SK-N-DZ (cell line): ENCODE measurements at regions not wholly inside any gene's neighbourhood (a gene's known extent, or its start where the extent isn't known, plus 50 kb on each side); places are given as distances from the start of the nearest gene placed in this dataset.
"Not testable (repeated sequence)": the region's sequence is repeated elsewhere in the genome, so short reads cannot be mapped to it uniquely, and the experiment has no call there.

ENCODE experiments used
- DNase-seq: peaks from one replicate; pipeline ENCODE4 v3.0.0-alpha.2; 2015; ENCODE audit warnings: low spot score

DNA sequence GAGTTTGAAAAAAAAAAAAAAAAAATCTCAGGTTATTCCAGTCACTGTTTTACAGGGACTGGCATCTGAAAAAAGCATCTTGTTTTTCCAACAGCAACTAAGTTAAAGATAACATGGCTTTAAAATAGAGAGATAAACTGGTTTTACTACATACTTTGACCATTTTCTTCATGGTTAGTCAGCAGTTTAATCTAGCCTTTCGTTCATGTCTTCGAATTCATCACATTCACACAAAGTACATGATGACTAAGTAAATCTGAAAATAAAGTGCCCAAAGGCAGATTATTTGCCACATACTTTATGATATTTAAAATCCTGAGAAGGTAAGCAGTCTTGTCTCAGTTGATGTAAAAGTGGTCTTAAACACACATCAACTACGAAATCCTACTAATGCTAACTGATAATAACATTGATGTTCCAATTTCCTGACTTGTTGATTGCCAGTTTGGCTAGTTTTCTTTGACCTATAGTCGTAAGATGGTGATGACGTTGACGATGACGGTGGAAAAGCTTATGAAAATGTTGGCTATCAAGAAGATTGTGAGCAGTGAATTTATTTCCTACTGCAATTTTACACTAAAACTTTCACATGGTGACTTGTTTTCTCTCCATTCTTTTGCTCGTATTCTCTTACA, 540.5 kb upstream of the BOD1L1 start:
- no peak for DNase-seq

DNA sequence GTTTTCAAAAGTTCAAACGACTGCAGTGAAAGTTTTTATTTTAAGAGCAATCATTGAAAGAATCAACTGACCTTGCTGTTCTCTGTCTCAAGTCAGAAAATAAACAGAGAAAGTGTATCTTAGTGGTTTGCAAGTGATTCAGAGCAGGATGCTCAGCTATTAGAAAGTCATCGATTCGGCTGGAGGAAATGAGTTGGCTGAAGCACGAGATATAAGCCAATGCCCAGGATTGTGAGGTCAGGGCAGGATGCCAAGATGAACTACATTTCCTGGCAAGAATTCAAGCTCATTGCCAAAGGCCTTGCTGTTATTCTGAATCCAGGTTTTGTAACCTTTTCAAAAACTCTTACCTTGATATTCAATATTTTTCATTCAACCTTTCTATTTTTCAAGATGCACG, 541.4 kb upstream of the BOD1L1 start:
- no peak for DNase-seq

DNA sequence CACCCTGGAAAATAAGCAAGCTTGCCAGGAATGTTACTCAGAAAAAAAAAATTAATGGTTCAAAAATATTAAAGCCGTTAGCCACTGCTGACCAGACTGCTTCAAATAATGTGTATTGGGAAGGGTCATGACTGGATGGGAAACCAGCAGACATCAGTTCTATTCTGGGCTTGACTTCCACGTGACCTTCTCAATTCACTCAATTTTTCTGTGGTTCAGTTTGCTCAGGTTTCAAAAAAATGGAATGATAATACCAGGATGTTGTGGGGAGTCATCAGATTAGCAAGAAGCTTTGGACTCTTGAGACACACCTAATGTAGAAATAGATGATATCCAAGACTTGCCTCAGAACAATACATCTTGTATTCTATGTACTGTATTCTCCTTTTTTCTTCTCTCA, 541.9 kb upstream of the BOD1L1 start:
- DNase-seq = no peak

DNA sequence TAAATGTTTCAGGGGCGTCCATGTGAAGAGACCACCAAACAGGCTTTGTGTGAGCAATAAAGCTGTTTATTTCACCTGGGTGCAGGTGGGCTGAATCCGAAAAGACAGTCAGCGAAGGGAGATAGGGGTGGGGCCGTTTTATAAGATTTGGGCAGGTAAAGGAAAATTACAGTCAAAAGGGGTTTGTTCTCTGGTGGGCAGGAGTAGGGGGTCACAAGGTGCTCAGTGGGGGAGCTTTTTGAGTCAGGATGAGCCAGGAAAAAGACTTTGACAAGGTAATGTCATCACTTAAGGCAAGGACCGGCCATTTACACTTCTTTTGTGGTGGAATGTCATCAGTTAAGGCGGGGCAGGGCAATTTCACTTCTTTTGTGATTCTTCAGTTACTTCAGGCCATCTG, 542.4 kb upstream of the BOD1L1 start:
- DNase-seq = not testable (repeated sequence)

DNA sequence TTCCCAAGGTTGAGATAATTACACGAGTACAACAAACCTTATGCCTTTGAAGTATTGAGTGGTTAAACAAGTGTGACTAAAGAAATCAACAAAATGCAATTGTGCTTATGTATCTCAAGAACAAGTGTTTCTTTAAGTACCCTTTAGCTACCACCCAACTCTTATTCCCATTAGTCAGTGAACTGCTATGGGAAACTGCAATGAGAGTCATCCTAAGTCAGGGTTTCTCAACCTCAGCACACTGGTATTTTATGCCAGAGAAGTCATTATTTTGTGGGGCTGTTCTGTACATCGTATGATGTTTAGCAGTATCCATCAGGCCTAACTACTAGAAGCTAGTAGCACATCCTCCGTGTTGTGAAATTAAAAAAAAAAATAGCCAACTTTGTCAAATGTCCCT, 549.1 kb upstream of the BOD1L1 start:
- no peak for DNase-seq

DNA sequence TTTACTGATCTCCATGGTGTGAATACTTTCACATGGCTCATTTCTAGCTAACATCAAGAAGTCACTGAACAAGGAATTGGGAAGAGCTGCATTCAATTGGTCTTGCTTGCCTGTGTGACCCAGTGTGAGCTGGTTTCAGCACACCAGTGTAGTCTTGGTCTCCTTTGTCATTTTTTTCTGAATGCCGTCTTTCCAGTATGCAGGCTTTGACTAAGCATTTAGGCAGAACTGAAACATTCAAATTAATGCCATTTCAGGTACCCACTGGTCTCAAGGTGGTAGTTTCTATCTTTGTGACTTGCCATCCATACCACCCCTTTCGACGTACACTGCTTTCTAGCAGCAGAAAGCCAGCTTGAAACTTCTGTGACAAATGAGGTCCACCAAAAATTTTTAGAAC, 550.5 kb upstream of the BOD1L1 start:
- DNase-seq = no peak

DNA sequence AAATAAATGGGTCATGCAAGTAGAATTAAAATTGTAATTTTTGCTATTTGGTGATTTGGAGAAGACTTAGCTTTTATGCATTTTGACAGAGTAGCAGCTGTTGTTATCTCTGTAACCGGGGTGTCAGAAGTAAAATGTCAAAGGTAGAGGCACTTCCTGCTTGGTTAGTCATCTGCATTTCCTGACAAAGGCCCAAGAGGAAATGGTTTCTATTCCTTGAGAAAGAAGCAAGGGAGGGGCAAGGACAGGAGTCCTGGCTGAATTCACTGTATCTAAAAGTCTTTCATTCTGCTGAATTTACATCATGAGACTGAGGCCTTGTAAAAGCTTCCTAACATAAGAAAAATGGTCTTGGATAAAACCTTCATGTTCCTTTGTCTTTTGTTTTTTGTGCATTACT, 550.9 kb upstream of the BOD1L1 start:
- DNase-seq = no peak

DNA sequence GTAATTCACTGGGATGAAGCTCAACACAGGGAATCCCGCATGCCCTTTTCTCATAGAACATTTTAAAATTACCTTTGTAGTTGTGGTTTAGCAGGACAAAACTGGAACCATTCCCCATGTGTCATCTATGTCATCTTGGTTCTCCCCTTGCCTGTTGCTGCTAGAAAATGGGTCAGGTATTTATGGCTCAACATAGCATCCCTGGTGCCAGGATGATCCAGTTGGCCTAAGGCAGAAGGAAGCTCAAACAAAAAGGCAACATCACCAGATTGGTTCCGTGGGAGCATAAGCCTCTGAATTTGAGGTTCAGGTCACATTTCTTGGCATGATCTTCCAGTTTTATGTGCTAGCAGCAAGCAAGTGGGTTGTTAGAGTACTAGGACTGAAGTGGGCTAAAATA, 552.6 kb upstream of the BOD1L1 start:
- DNase-seq = no peak

DNA sequence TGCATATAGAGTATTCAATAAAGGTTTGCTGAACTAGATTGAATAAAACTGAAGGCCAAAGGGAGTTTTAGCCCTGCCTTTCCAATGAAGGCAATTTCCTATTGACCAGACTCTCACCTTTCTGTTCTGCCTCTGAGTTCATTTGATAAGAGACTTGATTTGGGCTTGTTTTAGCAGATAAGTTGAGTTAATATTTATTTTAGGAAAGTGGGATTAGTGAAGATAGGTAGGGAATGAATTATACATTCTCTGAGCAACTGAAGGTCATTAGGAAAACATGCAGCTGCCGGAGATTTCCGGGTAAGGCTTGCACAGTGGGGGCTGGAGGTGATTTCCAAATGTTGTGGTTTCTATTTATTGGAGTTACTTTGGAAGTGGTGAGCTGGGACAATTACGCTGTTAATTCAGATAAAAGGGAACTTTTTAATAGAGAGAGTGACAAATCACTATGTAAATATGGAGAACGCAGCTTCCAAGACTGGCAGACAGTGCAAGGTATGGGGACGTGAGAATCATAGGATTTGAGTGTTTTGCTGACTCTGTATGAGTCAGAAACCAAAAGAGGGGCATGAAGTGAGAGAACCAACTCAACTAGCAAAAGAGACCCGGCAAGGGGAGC, 553.6 kb upstream of the BOD1L1 start:
- DNase-seq = no peak

DNA sequence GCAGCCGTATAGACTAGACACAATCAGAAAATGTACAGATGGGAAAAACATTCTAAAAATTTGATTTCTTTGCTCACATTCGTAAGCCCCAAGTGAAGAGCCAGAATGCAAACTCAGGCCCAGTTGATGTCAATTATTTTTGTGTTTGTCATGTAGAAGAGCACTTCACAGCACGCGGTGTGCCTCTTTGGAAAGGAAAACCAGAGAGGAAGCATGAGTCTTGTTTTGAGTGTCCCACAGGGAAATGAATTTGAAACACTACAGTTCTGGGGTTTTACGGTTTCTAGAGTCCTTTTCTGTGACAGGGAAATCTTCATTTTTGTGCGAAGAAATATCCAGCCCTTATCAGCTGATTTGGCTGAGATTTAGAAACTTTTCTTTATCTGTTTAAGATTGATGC, 554.6 kb upstream of the BOD1L1 start:
- no peak for DNase-seq

DNA sequence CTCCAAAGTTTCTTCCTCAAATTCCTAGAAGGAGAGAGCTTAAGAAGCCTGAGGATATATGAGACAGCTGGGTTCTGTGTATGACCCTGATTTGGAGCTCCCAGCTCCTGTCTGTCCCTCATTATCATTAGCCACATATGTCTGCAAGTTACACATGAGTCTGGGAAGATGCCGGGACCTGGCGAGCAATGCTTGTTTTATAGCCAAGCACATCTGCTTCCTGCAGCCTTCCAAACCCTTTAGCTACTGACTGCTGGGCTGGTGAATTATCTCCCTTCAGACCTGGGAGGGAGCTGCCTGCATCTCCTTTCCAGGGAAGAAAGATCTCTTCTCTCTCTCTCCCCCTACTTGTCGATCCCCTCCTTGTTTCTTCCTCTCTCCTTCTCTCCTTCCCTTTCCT, 556.7 kb upstream of the BOD1L1 start:
- peak; percentile 35 for DNase-seq

DNA sequence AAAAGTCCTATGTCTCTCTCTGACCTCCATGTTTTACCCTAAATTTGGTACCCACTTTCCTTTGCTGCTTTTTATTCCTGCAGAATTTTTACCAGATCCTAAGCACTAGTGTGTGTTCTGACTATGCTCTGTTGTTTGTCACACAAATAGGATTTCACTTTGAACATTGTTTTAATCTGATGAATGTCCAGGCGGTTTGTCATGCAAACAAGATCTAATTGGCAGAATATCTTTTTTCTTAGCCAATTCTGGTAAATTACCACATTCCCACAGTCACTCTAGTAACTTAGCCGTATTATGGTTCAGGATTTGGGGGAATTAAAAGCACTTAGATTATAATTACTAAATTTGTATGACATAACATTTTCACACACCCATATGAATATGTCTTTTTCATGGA, 557.2 kb upstream of the BOD1L1 start:
- DNase-seq = peak; percentile 9

DNA sequence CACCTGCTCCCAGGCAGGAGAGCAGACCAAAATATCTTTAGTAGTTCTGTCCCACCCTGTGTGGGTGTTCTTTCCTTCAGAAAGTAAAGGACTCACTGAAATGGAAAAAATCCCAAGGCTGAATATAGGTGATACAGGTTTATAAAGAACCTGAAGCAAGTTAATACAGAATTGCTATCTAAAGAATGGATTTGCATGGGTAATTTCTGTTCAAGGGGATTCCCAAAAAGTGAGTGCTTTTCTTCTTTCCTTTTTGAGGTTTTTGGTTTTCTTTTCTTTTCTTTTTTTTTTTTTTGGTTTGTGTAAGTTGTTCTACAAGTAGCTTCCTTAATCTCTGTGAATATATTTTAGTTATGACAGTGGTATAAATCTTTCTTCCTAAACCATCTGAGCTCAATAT, 560.7 kb upstream of the BOD1L1 start:
- DNase-seq = no peak

DNA sequence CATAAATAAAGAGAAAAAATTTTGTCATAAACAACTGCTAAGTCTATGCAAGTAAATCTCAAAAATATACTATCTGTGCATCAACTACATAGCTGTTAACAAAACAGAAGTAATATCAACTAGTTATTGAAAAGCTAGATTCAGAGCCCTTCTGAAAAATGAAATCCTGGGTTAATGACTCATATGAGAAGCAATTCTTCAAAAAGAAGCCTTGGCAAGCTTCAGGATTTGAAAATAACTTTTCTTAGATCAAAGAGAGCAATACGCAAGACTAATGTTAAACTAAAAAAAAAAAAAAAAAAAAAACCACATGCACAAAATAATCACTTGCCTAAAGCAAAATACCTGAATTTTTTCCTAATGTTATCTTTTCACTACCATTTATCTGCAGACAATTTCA, 566.1 kb upstream of the BOD1L1 start:
- DNase-seq = no peak

DNA sequence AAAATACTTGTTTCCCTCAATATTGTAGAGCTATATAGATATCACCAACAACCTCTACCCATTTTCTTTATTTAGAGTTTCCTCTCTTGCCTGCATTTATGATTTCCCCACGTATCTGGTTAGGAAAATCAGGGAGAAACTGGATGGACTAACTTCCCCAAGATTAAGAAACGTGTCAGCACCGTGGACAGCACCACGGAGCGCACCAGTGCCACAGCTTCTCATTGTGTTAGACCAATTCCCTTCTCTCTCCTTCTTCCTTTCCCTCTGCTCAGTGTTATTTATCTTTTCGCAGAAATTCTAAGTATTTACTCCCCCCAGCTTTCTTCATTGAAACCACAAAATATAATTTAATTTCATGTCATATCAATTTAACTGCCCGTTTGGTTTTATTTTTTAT, 568.6 kb upstream of the BOD1L1 start:
- no peak for DNase-seq

DNA sequence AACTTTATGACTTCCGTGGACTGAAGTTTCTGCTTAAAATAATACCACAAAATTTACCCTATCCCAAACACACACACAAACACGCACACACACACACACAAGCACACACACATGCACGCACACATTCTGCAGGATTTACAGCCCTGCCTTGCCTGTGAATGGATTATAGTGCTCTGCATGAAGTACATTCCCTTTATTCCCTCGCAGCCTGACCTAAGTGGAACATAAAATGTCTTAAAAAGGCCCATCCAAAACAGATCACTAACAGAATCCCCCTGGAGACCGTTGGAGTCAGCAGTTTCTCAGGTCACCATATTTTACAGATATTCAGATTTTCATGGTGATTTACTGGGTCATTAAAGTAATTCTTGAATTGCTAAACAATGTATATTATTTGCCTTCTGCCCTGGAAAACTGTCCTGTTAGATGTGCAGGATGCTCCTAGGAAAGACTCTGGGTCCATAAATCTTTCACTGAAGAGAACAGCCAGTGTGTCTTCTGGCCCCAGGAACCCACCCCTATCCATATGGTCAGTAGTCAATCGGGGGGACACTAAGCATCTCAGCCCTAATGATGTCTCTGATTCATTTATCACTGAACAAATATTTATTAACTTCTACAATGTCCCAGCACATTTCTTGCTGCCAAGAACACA, 587.7 kb upstream of the BOD1L1 start:
- no peak for DNase-seq

DNA sequence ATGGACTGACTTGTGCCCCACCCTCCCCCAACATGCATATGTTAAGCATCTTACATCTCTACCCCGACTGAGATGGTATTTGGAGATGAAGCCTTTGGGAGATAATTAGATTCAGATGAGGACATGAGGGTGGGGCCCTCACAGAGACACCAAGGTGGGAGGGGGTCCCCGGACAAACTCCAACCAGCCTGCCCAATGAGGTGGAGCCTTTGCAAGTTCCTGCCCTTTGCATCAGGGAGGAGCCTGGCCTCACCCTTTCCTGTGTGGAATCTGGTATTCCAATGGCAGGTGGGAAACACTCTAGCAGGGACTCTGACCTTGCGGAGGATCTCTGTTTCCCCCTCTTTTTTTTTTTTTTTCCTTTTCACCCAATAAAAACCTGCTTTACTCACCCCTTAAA, 589.9 kb upstream of the BOD1L1 start:
- DNase-seq = peak; percentile 2

DNA sequence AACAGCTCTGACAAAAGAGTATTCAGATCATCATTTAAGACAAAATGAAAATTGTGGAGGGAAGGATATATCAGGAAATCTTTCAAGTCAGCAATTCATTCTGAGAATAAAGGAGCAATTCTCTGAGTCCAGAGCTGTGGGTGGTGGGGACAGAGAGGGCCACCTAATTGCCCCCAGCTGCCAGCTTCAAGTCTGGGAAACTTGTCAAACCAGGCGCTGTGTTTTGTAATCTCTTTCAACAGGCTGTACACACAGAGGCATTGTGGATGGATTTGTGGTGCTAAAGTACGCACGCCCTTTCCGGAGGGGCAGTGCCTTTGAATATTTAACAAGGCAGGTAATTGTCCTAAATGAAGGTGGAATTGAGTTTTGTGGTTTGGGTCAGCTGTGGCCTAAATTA, 591.1 kb upstream of the BOD1L1 start:
- DNase-seq = no peak

DNA sequence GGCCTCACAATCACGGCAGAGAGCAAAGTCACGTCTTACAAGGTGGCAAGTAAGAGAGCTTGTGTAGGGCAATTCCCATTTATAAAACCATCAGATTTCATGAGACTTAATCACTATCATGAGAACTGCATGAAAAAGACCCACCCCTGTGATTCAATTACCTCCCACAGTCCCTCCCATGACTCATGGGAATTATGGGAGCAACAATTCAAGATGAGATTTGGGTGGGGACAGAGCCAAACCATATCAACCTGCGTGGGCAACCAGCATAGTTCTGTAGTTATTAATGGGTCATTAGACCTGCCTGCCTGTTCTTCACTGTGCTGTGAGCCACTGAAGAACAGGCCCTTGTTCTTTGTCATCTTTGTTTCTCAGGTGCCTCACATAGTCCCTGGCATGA, 593.7 kb upstream of the BOD1L1 start:
- DNase-seq = no peak

DNA sequence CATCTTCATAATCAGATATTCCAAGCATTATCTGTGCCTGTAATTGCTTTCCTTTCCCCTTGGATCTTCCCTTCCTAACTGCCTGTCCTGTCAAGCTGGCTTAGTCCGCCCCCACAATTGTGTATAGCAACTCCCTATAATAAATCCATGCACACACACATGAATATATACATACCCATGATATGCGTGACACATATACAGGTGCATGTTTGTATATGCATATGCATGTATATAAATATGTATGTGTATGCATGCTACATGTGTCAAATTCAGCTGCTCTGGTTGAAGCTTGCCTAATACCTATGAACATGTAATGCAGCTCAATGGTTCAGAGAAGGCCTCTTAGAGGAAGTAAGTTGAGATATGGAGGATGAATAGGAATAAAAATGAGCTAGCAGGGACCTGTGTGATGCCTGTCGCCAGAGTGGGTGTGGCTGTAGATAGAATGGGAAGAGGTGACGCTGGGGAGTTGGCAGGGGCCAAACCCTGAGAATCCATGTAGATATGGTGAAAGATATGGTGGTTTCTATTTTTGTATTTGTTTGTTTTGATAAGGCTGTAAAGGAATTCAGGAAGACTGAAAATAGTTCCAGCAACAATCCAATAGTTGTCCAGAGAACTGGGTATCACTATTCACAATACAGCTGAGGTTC, 595.0 kb upstream of the BOD1L1 start:
- DNase-seq = no peak

DNA sequence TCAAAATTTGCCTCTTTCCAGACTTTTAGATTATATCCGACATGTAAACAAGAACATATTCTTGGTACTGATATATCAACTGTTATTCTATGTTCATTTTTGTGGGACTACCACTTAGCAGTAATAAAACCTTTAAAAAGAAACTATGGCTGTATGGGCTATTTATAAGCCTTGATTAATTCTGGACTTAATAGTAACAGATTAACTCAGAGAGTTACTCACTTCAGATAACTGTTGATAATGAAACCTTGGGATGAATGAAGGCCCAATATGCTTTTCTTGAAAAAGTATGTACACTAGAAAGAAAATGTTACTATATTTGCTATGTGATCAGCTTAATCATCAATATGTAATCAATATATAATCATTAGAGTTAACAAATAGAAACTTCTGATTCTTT, 595.9 kb upstream of the BOD1L1 start:
- DNase-seq = no peak

DNA sequence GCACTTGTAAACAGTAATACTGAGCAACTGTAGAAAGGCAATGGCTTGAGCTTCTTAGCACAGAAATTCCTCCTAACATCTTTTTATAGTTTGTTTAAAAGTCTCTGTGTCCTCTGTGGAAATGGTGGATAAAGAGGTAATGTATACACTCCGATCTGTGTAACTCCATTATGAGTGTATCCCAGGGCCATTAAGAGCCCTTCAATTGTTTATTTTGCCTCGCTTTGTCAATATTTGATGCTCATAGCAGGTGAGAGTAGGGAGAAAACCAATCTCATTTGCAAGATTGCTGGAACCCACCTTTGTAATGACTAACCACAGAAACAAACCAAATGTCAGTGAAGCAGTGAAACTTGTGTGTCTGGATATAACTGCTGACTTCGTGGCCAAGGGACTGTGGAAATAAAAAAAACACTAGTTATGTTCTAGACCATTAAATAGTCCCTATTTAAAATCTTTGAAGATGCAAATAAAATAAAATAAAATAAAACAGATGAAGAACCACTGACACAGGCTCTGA, 598.2 kb upstream of the BOD1L1 start:
- DNase-seq = no peak

DNA sequence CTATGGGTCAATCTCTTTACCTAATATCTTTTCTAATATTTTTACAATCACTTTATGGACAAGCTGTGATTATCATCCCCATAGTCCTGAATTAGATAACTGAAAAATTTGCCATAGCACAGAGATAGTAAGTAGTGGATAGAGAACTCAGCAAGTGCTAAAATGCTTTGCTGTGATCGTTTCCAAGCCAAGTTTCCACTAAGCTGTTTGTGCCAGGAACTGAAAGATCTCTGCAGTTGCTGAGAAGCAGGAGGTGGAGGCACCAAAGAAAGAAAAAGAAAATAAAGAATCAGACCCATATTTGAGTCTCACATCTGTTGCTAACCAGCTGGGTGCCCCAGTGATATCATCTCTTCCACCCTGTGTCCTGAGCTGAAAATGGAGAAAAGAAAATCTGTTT, 605.6 kb upstream of the BOD1L1 start:
- no peak for DNase-seq
